Sigmoid colon (tissue), 6 donors: ENCODE measurements at regions not wholly inside any gene's neighbourhood (a gene's known extent, or its start where the extent isn't known, plus 50 kb on each side); places are given as distances from the start of the nearest gene placed in this dataset.
A peak's percentile ranks its signal among the peaks of the same experiment; 100 is the strongest.

Experiments
- DNase-seq: peaks from one replicate; pipeline ENCODE4 v3.0.0-alpha.2; 2019
- H3K27ac ChIP-seq, 4 donors: fragments of 200-600 bp; sonication (generic); one replicate each; pipeline ENCODE4 v1.5.1; 2016 to 2019; ENCODE audit warnings: mild to moderate bottlenecking in 1 of 4
- H3K27me3 ChIP-seq, 3 donors: fragments of 200-600 bp; sonication (generic); one replicate each; pipeline ENCODE4 v1.5.1; 2019; ENCODE audit warnings: mild to moderate bottlenecking in 1 of 3
- H3K36me3 ChIP-seq, 4 donors: fragments of 200-600 bp; sonication (generic); one replicate each; pipeline ENCODE4 v1.5.1; 2016 to 2019
- H3K4me1 ChIP-seq, 4 donors: fragments of 200-600 bp; sonication (generic); one replicate each; pipeline ENCODE4 v1.5.1; 2017 to 2019
- H3K4me3 ChIP-seq, 4 donors: fragments of 200-600 bp; sonication (generic); one replicate each; pipeline ENCODE4 v1.5.1; 2017 to 2019; ENCODE audit warnings: mild to moderate bottlenecking in 2 of 4, moderate library complexity in 1 of 4
- H3K9me3 ChIP-seq, 4 donors: fragments of 200-600 bp in 3 of 4; sonication (generic) in 3 of 4; one replicate each; pipeline versions ENCODE4 v1.5.1 to v1.6.1; 2013 to 2019
- CTCF ChIP-seq, 4 experiments: fragments of 450-650 bp in 3 of 4; fragments of 200-600 bp in 1 of 4; IDR thresholded peaks; one replicate each; pipeline ENCODE4 v1.5.1; 2016 to 2019; ENCODE audit warnings: antibody characterized with exemption in 4 of 4, mild to moderate bottlenecking in 3 of 4, moderate library complexity in 2 of 4
- EP300 ChIP-seq, 4 donors: sonication (generic); formaldehyde crosslinking; IDR thresholded peaks; one replicate each; pipeline ENCODE4 v1.6.1; 2017; ENCODE audit warnings: antibody characterized with exemption in 4 of 4
- POLR2A ChIP-seq, 2 donors: fragments of 450-650 bp; IDR thresholded peaks; one replicate each; pipeline ENCODE4 v1.6.1; 2016; ENCODE audit warnings: antibody characterized with exemption in 2 of 2, mild to moderate bottlenecking in 2 of 2, moderate library complexity in 2 of 2
- POLR2AphosphoS5 ChIP-seq, 4 donors: sonication (generic); formaldehyde crosslinking; IDR thresholded peaks; one replicate each; pipeline ENCODE4 v1.6.1; 2017; ENCODE audit warnings: antibody characterized with exemption in 4 of 4
- WGBS, 2 donors: extraction: QIAGEN DNeasy Blood & Tissue Kit; methylation state at CpG; one replicate each; pipeline ENCODE4 v1.1.7; 2013; 5-methylcytosine and 5-hydroxymethylcytosine counted together
- intact Hi-C: fragments of 100-400 bp; cut with DNase I; formaldehyde crosslinking; loops from one replicate; pipeline ENCODE4 v1.15.1; 2023
- donor health status: healthy with polysubstance abuse.
- donor health status: healthy.

DNA sequence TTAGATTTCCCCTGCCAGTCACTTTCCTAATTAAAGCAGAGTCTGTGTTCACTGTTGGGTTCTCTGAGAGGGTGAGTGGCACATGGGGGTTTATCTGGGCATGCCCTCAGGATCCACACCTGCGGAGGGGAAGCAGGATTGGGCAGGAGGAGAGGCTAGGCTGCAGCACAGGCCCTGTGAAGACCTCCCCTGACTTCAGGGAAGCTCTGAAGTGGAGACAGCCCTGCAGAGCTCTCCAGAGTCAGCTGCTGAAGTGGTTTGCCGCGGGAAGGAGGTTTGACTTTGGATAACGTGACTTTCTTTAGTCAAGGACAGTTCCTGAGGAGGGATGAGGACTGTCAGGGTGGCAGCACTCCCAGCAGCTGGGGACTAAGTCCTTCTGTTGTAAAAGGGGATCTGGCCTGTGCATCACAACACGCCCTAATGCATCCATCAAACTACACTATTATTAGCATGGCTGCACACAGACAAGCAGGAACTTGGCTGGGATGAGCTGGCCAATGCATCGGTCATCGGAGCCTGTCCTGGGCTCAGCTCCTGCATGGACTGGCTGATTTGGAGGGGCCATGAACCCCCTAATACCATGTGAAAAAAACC lies 50.9 kb upstream of the LEP start:
- Histone ChIP-seq H3K27ac (no peak overlapping the region), H3K9me3 (peaks cover 0 to 9% (median 7%) of the 10 kb centered on the region in 4 donors), H3K4me1 (no peaks in the 10 kb centered on the region), H3K27me3 (peaks cover 0 to 26% (median 9%) of the 10 kb centered on the region in 3 donors), H3K4me3 (no peak overlapping the region), H3K36me3 (no peaks in the 10 kb centered on the region)
- peak; percentile 18 for DNase-seq
- 58 to 67% methylated on average over 7 of the region's 7 CpGs for WGBS, 2 donors
- intact Hi-C loops = no loop called here
- no peak for TF ChIP-seq EP300 (IDR thresholded peaks at IDR 0.05)
- no peak for TF ChIP-seq POLR2AphosphoS5 (IDR thresholded peaks at IDR 0.05)
- no peak for TF ChIP-seq CTCF (IDR thresholded peaks at IDR 0.05)
- TF ChIP-seq POLR2A (IDR thresholded peaks at IDR 0.05) = no peak

DNA sequence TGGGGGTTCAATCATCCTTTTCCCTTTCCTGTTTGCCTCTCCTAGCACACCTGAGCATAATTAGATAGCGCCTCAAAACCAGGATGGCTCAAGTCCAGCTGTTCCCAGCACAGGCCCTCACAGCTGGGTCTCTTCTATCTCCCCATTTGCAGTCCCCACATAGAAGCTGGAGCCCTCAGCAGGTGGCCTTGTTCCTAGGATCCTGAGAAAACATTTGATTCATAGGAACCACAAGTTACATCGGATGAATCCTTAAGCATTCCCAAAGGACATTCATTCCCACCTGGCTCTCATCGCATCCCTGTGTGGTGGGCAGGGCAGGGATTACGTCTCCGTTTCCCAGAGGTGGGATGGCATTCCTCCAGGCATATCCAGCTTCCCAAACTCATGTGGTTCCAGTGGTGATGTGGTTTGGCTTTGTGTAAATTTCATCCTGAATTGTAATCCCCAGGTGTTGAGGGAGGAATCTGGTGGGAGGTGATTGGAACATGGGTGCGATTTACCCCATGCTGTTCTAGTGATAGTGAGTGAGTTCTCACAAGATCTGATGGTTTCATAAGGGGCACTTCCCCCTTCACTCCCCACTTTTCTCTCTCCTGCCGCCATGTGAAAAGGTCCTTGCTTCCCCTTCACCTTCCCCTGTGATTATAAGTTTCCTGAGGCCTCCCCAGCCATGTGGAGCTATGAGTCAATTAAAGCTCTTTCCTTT lies 49.8 kb upstream of the LEP start:
- WGBS, 2 donors = 71 to 73% methylated on average over 7 of the region's 7 CpGs

More for the DNA sequence above, 49.8 kb upstream of the LEP start:
- Histone ChIP-seq H3K4me1 (no peaks in the 10 kb centered on the region), H3K27ac (no peak overlapping the region), H3K27me3 (peaks cover 0 to 26% (median 9%) of the 10 kb centered on the region in 3 donors), H3K36me3 (no peaks in the 10 kb centered on the region), H3K9me3 (peaks cover 0 to 12% (median 8%) of the 10 kb centered on the region in 4 donors), H3K4me3 (no peak overlapping the region)
- DNase-seq = peak; percentile 11
- no peak for TF ChIP-seq POLR2AphosphoS5 (IDR thresholded peaks at IDR 0.05)
- TF ChIP-seq POLR2A (IDR thresholded peaks at IDR 0.05) = no peak
- intact Hi-C loops = no loop called here
